GM23338 (cell line): ENCODE measurements at regions not wholly inside any gene's neighbourhood (a gene's known extent, or its start where the extent isn't known, plus 50 kb on each side); places are given as distances from the start of the nearest gene placed in this dataset.

Experiments used
- ATAC-seq: fragments of 200-7000 bp; cut with Tn5 transposase; 3 replicates; pipeline ENCODE4 v1.9.1; 2020
- DNase-seq: peaks from one replicate; pipeline ENCODE4 v3.0.0-alpha.2; 2015; ENCODE audit warnings: low spot score
- H2AFZ ChIP-seq: fragments of 200-600 bp; sonication (generic); 2 replicates; pipeline ENCODE4 v1.8.0; 2016; ENCODE audit warnings: antibody characterized with exemption, mild to moderate bottlenecking, moderate library complexity
- H3F3A ChIP-seq: fragments of 200-600 bp; sonication (generic); replicated peaks from 2 replicates; pipeline ENCODE4 v1.8.0; 2017; ENCODE audit warnings: antibody characterized with exemption, mixed run types, low read depth
- H3K27ac ChIP-seq: fragments of 200-600 bp; sonication (generic); 2 replicates; pipeline ENCODE4 v1.6.1; 2016; ENCODE audit warnings: low read depth
- H3K27me3 ChIP-seq: fragments of 200-600 bp; sonication (generic); 2 replicates; pipeline ENCODE4 v1.8.0; 2016; ENCODE audit warnings: mild to moderate bottlenecking, mixed run types, moderate library complexity; ENCODE audit not compliant: insufficient read depth
- H3K36me3 ChIP-seq: fragments of 200-600 bp; sonication (generic); 2 replicates; pipeline ENCODE4 v1.8.0; 2016; ENCODE audit warnings: mild to moderate bottlenecking; ENCODE audit not compliant: insufficient read depth
- H3K4me1 ChIP-seq: fragments of 200-600 bp; sonication (generic); 2 replicates; pipeline ENCODE4 v1.8.0; 2016; ENCODE audit warnings: mild to moderate bottlenecking, moderate library complexity; ENCODE audit not compliant: insufficient read depth
- H3K4me2 ChIP-seq: fragments of 200-600 bp; sonication (generic); 2 replicates; pipeline ENCODE4 v1.7.1; 2017; ENCODE audit warnings: mixed run types
- H3K4me3 ChIP-seq: fragments of 200-600 bp; sonication (generic); 2 replicates; pipeline ENCODE4 v1.6.1; 2016; ENCODE audit warnings: mixed run types
- H3K79me2 ChIP-seq: fragments of 200-600 bp; sonication (generic); replicated peaks from 2 replicates; pipeline ENCODE4 v1.8.0; 2017; ENCODE audit warnings: mild to moderate bottlenecking; ENCODE audit not compliant: insufficient read depth
- H3K9me2 ChIP-seq: fragments of 200-600 bp; sonication (generic); 2 replicates; pipeline ENCODE4 v1.8.0; 2017; ENCODE audit not compliant: insufficient read depth
- H4K20me1 ChIP-seq: fragments of 200-600 bp; sonication (generic); replicated peaks from 2 replicates; pipeline ENCODE4 v1.8.0; 2017; ENCODE audit warnings: mild to moderate bottlenecking; ENCODE audit not compliant: insufficient read depth
- H3K27ac Mint-ChIP-seq: 2 replicates; pipeline ENCODE4 v1.8.0; 2020; ENCODE audit warnings: inconsistent platforms, mild to moderate bottlenecking, moderate library complexity, mixed read lengths
- H3K27me3 Mint-ChIP-seq: 3 replicates; pipeline ENCODE4 v1.8.0; 2022; ENCODE audit warnings: low read depth, mild to moderate bottlenecking, moderate library complexity, mixed read lengths, inconsistent platforms; ENCODE audit not compliant: insufficient read depth, poor library complexity
- H3K36me3 Mint-ChIP-seq: 3 replicates; pipeline ENCODE4 v1.8.0; 2021; ENCODE audit warnings: low read depth, mild to moderate bottlenecking, inconsistent platforms, moderate library complexity, mixed read lengths
- H3K4me1 Mint-ChIP-seq: 3 replicates; pipeline ENCODE4 v1.8.0; 2020; ENCODE audit warnings: mild to moderate bottlenecking, inconsistent platforms, mixed read lengths
- H3K4me3 Mint-ChIP-seq: 3 replicates; pipeline ENCODE4 v1.8.0; 2021; ENCODE audit warnings: moderate library complexity, mild to moderate bottlenecking, inconsistent platforms, mixed read lengths
- H3K9me3 Mint-ChIP-seq: 3 replicates; pipeline ENCODE4 v1.8.0; 2020; ENCODE audit warnings: moderate library complexity, mild to moderate bottlenecking, inconsistent platforms, mixed read lengths
- CREB1 ChIP-seq: fragments of 250-450 bp; sonication (Bioruptor Pico); IDR thresholded peaks from 2 replicates; pipeline ENCODE4 v1.5.0; 2020; ENCODE audit warnings: low read depth, mild to moderate bottlenecking, moderate library complexity
- EZH2 ChIP-seq: fragments of 200-600 bp; sonication (generic); IDR thresholded peaks from one replicate; pipeline ENCODE4 v1.8.0; 2017; ENCODE audit warnings: antibody characterized with exemption, mild to moderate bottlenecking, low read depth; ENCODE audit not compliant: unreplicated experiment
- EZH2phosphoT487 ChIP-seq: fragments of 200-600 bp; sonication (generic); IDR thresholded peaks from one replicate; pipeline ENCODE4 v1.8.1; 2018; ENCODE audit warnings: antibody characterized with exemption; ENCODE audit not compliant: unreplicated experiment
- JUNB ChIP-seq: IDR thresholded peaks from one replicate; pipeline ENCODE4 v1.6.1; 2016; ENCODE audit warnings: antibody characterized with exemption; ENCODE audit not compliant: unreplicated experiment
- NANOG ChIP-seq: IDR thresholded peaks from 2 replicates; pipeline ENCODE4 v1.6.1; 2016; ENCODE audit warnings: antibody characterized with exemption, borderline replicate concordance
- POLR2AphosphoS5 ChIP-seq: IDR thresholded peaks from 2 replicates; pipeline ENCODE4 v1.6.1; 2016; ENCODE audit warnings: antibody characterized with exemption, low read depth
- STAT1 ChIP-seq: IDR thresholded peaks from one replicate; pipeline ENCODE4 v1.6.1; 2016; ENCODE audit warnings: antibody characterized with exemption; ENCODE audit not compliant: unreplicated experiment
- ZNF114 ChIP-seq: fragments of 250-450 bp; sonication (Bioruptor Pico); IDR thresholded peaks from 2 replicates; pipeline ENCODE4 v1.5.0; 2020; ENCODE audit warnings: mild to moderate bottlenecking, moderate library complexity
- ZNF331 ChIP-seq: fragments of 250-450 bp; sonication (Bioruptor Pico); IDR thresholded peaks from 2 replicates; pipeline ENCODE4 v1.5.0; 2020; ENCODE audit warnings: low read depth, mild to moderate bottlenecking, moderate library complexity
- TF ChIP-seq, protein P1 (sequence below): IDR thresholded peaks from one replicate; pipeline ENCODE4 v1.6.1; 2018; ENCODE audit warnings: antibody characterized with exemption; ENCODE audit not compliant: unreplicated experiment
- TF ChIP-seq, protein P2 (sequence below): IDR thresholded peaks from 2 replicates; pipeline ENCODE4 v1.6.1; 2016; ENCODE audit warnings: antibody characterized with exemption

DNA sequence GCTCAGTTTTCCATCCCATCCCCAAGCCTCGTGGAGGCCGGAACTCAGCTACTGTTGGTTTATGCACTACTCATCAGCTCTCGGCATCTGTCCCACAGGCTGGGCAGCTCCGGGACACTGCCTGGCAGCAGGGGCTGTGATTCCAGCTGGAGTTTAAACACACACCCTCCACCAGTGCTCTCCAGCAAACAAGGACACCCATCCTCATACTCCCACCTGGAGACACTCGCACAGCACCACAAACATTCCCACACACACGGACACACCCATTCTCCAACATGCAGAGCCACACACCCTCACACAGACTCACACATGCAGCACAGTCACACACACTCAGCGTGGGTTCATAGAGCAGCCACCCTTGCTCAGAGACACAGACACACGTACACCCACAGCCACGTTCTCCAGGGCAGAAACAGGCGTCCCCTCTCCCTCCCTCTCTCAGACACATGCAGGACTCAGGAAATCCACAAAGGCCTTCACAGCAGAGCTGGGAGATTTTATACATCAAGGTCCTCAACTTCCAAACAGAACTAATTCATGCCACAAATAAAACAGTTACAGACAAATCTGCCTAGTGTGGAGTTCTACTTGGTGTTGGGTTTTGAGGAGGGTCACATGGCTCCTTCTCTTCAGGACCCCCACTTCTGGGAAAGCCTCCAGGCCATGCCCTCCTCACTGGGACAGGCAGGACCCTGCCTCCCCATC is 785.4 kb downstream of the UQCRFS1 start:
- H3K4me1 Mint-ChIP-seq, result peaks cover 49% of the 10 kb centered on the region

DNA sequence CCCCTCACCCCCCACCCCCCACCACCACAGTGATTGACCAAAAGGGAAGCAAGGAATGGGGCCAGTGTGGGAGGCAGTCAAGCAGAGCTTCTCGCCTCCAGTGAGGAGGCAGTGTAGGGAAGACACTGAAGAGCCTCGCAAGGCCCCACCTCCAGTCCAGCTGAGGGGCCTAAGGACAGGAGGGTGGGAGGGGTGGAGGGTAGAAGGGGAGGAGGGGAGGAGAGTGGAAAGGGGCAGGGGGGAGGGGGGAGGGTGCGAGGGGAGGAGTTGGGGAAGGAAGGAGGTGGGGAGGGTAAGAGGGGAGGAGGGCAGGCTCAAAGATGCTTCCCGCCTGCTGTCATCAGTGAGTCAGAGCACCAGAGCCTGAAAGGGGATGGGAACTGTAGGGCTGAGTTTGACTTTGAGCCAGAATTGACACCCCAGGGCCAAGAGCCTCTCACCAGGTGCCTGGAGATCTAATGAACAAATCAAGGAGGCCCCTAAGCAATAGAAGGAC is 786.2 kb downstream of the UQCRFS1 start:
- peak; percentile 17; the same call in 2 of the 3 replicates for ATAC-seq

More for the DNA sequence above, 785.4 kb downstream of the UQCRFS1 start:
- Histone ChIP-seq H3K4me2 (no peak overlapping the region), H4K20me1 (no peaks in the 10 kb centered on the region), H3K27ac (no peak overlapping the region), H3K27me3 (no peaks in the 10 kb centered on the region), H2AFZ (no peak overlapping the region), H3K4me1 (peaks cover 33% of the 10 kb centered on the region), H3F3A (no peaks in the 10 kb centered on the region), H3K79me2 (no peaks in the 10 kb centered on the region), H3K4me3 (no peak overlapping the region), H3K36me3 (no peaks in the 10 kb centered on the region), H3K9me2 (peaks cover 12% of the 10 kb centered on the region)
- H3K36me3 Mint-ChIP-seq, result peaks cover 12% of the 10 kb centered on the region
- ATAC-seq, result no peak
- no peak overlapping the region for H3K27ac Mint-ChIP-seq
- H3K27me3 Mint-ChIP-seq, result peaks cover 11% of the 10 kb centered on the region
- DNase-seq, result no peak
- peaks cover 24% of the 10 kb centered on the region for H3K9me3 Mint-ChIP-seq
- no peak overlapping the region for H3K4me3 Mint-ChIP-seq
- TF ChIP-seq NANOG, result no peak
- TF ChIP-seq EZH2phosphoT487, result no peak

DNA sequence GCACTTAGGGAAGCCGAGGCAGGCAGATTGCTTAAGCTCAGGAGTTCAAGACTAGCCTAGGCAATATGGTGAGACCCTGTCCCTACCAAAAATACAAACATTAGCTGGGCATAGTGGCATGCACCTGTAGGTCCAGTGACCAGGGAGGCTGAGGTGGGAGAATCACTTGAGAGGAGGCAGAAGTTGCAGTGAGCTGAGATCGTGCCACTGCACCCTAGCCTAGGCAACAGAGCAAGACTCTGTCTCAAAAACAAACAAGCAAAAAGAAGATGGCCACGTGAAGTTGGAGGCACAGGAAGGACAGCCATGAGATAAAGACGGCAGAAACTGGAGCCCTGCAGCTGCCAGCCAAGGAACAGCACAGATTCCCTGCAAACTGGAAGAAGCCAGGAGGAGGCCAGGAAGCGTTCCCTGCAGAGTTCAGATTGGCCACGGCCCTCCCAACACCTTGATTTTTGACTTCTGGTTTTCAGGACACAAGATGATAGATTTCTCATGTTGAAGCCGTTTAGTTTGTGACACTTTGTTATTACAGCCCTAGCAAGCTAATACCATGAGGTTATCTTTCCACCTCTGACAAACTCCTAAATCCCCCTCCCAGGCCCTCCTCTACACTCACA is 786.7 kb downstream of the UQCRFS1 start:
- Mint-ChIP-seq H3K27me3 (peaks cover 9% of the 10 kb centered on the region), H3K4me1 (peaks cover 47% of the 10 kb centered on the region), H3K9me3 (peaks cover 12% of the 10 kb centered on the region; the same call in 2 of the 3 replicates), H3K4me3 (no peak overlapping the region), H3K27ac (peak overlapping the region; percentile 47; the same call in 1 of the 2 replicates), H3K36me3 (no peaks in the 10 kb centered on the region; the same call in 1 of the 3 replicates)
- Histone ChIP-seq H3K4me2 (no peak overlapping the region), H3K4me1 (peaks cover 29% of the 10 kb centered on the region), H3F3A (no peaks in the 10 kb centered on the region), H4K20me1 (no peaks in the 10 kb centered on the region), H3K79me2 (no peaks in the 10 kb centered on the region), H3K27ac (no peak overlapping the region), H2AFZ (no peak overlapping the region), H3K36me3 (no peaks in the 10 kb centered on the region), H3K27me3 (no peaks in the 10 kb centered on the region), H3K4me3 (no peak overlapping the region), H3K9me2 (peaks cover 4% of the 10 kb centered on the region; the same call in 1 of the 2 replicates)
- no peak for TF ChIP-seq POLR2AphosphoS5
- TF ChIP-seq JUNB, result no peak
- TF ChIP-seq CREB1 (CRISPR knock-in tag), result no peak
- TF ChIP-seq EZH2phosphoT487, result no peak
- TF ChIP-seq EZH2, result no peak
- TF ChIP-seq, protein P1, sequence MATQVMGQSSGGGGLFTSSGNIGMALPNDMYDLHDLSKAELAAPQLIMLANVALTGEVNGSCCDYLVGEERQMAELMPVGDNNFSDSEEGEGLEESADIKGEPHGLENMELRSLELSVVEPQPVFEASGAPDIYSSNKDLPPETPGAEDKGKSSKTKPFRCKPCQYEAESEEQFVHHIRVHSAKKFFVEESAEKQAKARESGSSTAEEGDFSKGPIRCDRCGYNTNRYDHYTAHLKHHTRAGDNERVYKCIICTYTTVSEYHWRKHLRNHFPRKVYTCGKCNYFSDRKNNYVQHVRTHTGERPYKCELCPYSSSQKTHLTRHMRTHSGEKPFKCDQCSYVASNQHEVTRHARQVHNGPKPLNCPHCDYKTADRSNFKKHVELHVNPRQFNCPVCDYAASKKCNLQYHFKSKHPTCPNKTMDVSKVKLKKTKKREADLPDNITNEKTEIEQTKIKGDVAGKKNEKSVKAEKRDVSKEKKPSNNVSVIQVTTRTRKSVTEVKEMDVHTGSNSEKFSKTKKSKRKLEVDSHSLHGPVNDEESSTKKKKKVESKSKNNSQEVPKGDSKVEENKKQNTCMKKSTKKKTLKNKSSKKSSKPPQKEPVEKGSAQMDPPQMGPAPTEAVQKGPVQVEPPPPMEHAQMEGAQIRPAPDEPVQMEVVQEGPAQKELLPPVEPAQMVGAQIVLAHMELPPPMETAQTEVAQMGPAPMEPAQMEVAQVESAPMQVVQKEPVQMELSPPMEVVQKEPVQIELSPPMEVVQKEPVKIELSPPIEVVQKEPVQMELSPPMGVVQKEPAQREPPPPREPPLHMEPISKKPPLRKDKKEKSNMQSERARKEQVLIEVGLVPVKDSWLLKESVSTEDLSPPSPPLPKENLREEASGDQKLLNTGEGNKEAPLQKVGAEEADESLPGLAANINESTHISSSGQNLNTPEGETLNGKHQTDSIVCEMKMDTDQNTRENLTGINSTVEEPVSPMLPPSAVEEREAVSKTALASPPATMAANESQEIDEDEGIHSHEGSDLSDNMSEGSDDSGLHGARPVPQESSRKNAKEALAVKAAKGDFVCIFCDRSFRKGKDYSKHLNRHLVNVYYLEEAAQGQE, result no peak
- TF ChIP-seq, protein P2, sequence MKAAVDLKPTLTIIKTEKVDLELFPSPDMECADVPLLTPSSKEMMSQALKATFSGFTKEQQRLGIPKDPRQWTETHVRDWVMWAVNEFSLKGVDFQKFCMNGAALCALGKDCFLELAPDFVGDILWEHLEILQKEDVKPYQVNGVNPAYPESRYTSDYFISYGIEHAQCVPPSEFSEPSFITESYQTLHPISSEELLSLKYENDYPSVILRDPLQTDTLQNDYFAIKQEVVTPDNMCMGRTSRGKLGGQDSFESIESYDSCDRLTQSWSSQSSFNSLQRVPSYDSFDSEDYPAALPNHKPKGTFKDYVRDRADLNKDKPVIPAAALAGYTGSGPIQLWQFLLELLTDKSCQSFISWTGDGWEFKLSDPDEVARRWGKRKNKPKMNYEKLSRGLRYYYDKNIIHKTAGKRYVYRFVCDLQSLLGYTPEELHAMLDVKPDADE, result no peak
- TF ChIP-seq STAT1, result no peak
- no peak for TF ChIP-seq ZNF331 (CRISPR knock-in tag)
- TF ChIP-seq ZNF114, result no peak
- no peak for TF ChIP-seq NANOG
- no peak for DNase-seq
- no peak for ATAC-seq

More for the DNA sequence above, 786.2 kb downstream of the UQCRFS1 start:
- Histone ChIP-seq H3K36me3 (no peaks in the 10 kb centered on the region), H4K20me1 (no peaks in the 10 kb centered on the region), H3K27ac (no peak overlapping the region), H3K4me2 (no peak overlapping the region), H3K79me2 (no peaks in the 10 kb centered on the region), H2AFZ (no peak overlapping the region), H3K4me3 (no peak overlapping the region), H3K4me1 (peaks cover 33% of the 10 kb centered on the region), H3K9me2 (peaks cover 5% of the 10 kb centered on the region; the same call in 1 of the 2 replicates), H3F3A (no peaks in the 10 kb centered on the region), H3K27me3 (no peaks in the 10 kb centered on the region)
- peaks cover 9% of the 10 kb centered on the region for H3K27me3 Mint-ChIP-seq
- peaks cover 52% of the 10 kb centered on the region for H3K4me1 Mint-ChIP-seq
- no peak overlapping the region for H3K27ac Mint-ChIP-seq
- no peak for DNase-seq
- TF ChIP-seq CREB1 (CRISPR knock-in tag) (no peak), ZNF114 (no peak)
- no peak overlapping the region for H3K4me3 Mint-ChIP-seq
- H3K36me3 Mint-ChIP-seq, result peaks cover 4% of the 10 kb centered on the region; the same call in 2 of the 3 replicates
- H3K9me3 Mint-ChIP-seq, result peaks cover 17% of the 10 kb centered on the region; the same call in 2 of the 3 replicates
